ENCODE measurements at regions not wholly inside any gene's neighbourhood (a gene's known extent, or its start where the extent isn't known, plus 50 kb on each side); places are given as distances from the start of the nearest gene placed in this dataset.

GRCh38 chr5:124328201-124328600, 418.2 kb downstream of the ZNF608 start:
- no peak for TF ChIP-seq CTCF (IDR thresholded peaks at IDR 0.05; ENCODE audit: control insufficient read depth, insufficient read depth, low read depth, low read length, missing control alignments)
- DNase-seq (ENCODE audit: low read depth), result no peak

GRCh38 chr5:124318661-124319060, 427.8 kb downstream of the ZNF608 start:
- H3K4me3 ChIP-seq (ENCODE audit: control insufficient read depth, low read depth, low read length), result no peak overlapping the region
- no peak for TF ChIP-seq CTCF (IDR thresholded peaks at IDR 0.05; ENCODE audit: control insufficient read depth, insufficient read depth, low read depth, low read length, missing control alignments)
- DNase-seq (ENCODE audit: low read depth), result no peak

More at GRCh38 chr5:124328201-124328600, 418.2 kb downstream of the ZNF608 start:
- H3K4me3 ChIP-seq (ENCODE audit: control insufficient read depth, low read depth, low read length), result no peak overlapping the region

GRCh38 chr5:124317451-124317850, 429.0 kb downstream of the ZNF608 start:
- DNase-seq (ENCODE audit: low read depth), result no peak
- no peak for TF ChIP-seq CTCF (IDR thresholded peaks at IDR 0.05; ENCODE audit: control insufficient read depth, insufficient read depth, low read depth, low read length, missing control alignments)
- H3K4me3 ChIP-seq (ENCODE audit: control insufficient read depth, low read depth, low read length), result no peak overlapping the region

- no peak for TF ChIP-seq CTCF (IDR thresholded peaks at IDR 0.05; ENCODE audit: control insufficient read depth, insufficient read depth, low read depth, low read length, missing control alignments)
- H3K4me3 ChIP-seq (ENCODE audit: control insufficient read depth, low read depth, low read length), result no peak overlapping the region
- DNase-seq (ENCODE audit: low read depth), result no peak
Measured at GRCh38 chr5:124315741-124316415, 430.6 kb downstream of the ZNF608 start.

GRCh38 chr5:124310453-124310852, 436.0 kb downstream of the ZNF608 start:
- no peak overlapping the region for H3K4me3 ChIP-seq (ENCODE audit: control insufficient read depth, low read depth, low read length)
- no peak for TF ChIP-seq CTCF (IDR thresholded peaks at IDR 0.05; ENCODE audit: control insufficient read depth, insufficient read depth, low read depth, low read length, missing control alignments)
- no peak for DNase-seq (ENCODE audit: low read depth)

GRCh38 chr5:124309241-124309980, 437.0 kb downstream of the ZNF608 start:
- no peak overlapping the region for H3K4me3 ChIP-seq (ENCODE audit: control insufficient read depth, low read depth, low read length)
- no peak for TF ChIP-seq CTCF (IDR thresholded peaks at IDR 0.05; ENCODE audit: control insufficient read depth, insufficient read depth, low read depth, low read length, missing control alignments)
- DNase-seq (ENCODE audit: low read depth), result no peak
